ENCODE measurements at regions not wholly inside any gene's neighbourhood (a gene's known extent, or its start where the extent isn't known, plus 50 kb on each side); places are given as distances from the start of the nearest gene placed in this dataset.

DNA sequence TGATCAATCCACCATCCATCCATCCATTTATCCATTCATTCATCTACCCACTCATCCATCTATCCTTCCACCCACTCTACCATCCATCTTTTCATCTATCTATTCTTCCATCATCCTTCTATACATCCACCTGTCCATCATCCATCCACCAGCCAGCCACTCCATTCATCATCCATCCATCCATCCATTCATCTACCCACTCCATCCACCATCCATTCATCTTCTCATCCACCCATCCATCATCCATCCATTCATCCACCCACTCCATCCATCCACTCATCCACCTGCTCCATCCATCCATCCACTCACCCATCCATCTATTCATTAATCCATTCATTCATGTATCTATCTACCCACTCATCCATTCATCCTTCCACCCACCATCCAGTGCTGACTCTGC is 127.9 kb upstream of the TMPRSS2 start:
- Mint-ChIP-seq H3K27me3 (ENCODE audit: insufficient read depth) (peaks cover 20% of the 10 kb centered on the region), H3K36me3 (ENCODE audit: low read depth) (no peaks in the 10 kb centered on the region), H3K4me1 (peaks cover 10% of the 10 kb centered on the region), H3K27ac (no peak overlapping the region), H3K9me3 (peaks cover 3% of the 10 kb centered on the region), H3K4me3 (no peak overlapping the region)
- Histone ChIP-seq H3K9me3 (ENCODE audit: control insufficient read depth, low read length) (no peaks in the 10 kb centered on the region), H3K27me3 (ENCODE audit: control insufficient read depth, insufficient read depth, low read length, poor library complexity, severe bottlenecking) (no peaks in the 10 kb centered on the region), H3K36me3 (ENCODE audit: control insufficient read depth, insufficient read depth, low read length) (no peaks in the 10 kb centered on the region), H3K27ac (ENCODE audit: low read depth, low read length) (no peak overlapping the region), H3K4me1 (ENCODE audit: control insufficient read depth, insufficient read depth, low read length) (peaks cover under 1% of the 10 kb centered on the region), H3K9ac (ENCODE audit: extremely low read depth, low read length, poor library complexity, severe bottlenecking) (no peak overlapping the region), H3K4me3 (ENCODE audit: low read length) (no peak overlapping the region)
- no peak for DNase-seq
- no peak for TF ChIP-seq CTCF (conservative IDR thresholded peaks at IDR 0.05)

DNA sequence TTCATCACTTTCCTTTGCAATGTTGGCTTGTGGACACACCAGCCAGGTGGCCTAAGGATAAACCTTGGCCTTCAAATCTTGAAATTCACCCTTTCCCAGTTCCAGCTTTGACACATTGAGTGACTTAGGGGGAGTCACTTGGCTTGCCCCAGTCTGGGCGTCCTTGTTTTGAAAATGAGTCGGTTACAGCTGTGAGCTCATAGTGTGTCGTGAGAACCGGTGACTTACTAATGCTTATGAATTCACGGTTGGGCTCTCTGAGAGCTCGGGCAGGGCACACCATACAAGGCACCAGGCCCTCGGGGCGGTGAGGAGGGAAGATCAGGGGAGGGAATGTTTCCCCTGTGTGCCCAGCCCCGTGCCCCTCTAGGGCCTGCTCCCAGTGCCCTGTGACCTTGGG is 126.9 kb upstream of the TMPRSS2 start:
- Mint-ChIP-seq H3K36me3 (ENCODE audit: low read depth) (no peaks in the 10 kb centered on the region), H3K27ac (no peak overlapping the region), H3K4me1 (peaks cover 4% of the 10 kb centered on the region), H3K27me3 (ENCODE audit: insufficient read depth) (peaks cover 18% of the 10 kb centered on the region), H3K4me3 (no peak overlapping the region), H3K9me3 (peaks cover 11% of the 10 kb centered on the region)
- 90 to 100% methylated on average over 4 to 9 of the region's 9 CpGs for WGBS, 2 experiments (ENCODE audit: insufficient coverage in 1 of 2, insufficient read length in 1 of 2)
- Histone ChIP-seq H3K27ac (ENCODE audit: low read depth, low read length) (no peak overlapping the region), H3K27me3 (ENCODE audit: control insufficient read depth, insufficient read depth, low read length, poor library complexity, severe bottlenecking) (no peaks in the 10 kb centered on the region), H3K36me3 (ENCODE audit: control insufficient read depth, insufficient read depth, low read length) (no peaks in the 10 kb centered on the region), H3K4me3 (ENCODE audit: low read length) (no peak overlapping the region), H3K9ac (ENCODE audit: extremely low read depth, low read length, poor library complexity, severe bottlenecking) (no peak overlapping the region), H3K9me3 (ENCODE audit: control insufficient read depth, low read length) (no peaks in the 10 kb centered on the region), H3K4me1 (ENCODE audit: control insufficient read depth, insufficient read depth, low read length) (no peaks in the 10 kb centered on the region)
- no peak for TF ChIP-seq CTCF (conservative IDR thresholded peaks at IDR 0.05)
- DNase-seq, result no peak

DNA sequence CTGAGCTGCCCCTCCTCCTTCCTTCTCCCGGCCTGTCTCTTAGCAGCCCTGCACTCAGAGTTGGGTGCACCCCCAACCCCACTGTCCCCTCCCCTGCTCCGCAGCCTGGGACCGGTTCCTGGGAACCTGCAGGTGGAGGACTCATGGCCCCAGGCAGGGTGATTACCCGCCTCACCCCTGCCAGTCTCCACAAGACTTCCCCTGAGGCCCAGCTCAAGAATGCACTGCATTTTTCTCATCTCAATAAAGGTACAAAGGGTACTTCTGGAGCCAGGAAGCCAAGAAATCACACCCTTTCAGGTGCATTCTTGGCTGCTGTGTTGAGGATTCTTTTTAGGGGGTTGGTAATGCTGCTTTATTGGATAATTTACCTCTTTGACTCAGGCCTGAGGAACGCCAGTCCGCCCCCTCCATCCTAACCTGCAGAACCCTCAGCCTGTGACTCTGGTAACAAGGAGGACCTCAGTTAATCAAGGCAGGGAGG is 126.3 kb upstream of the TMPRSS2 start:
- Mint-ChIP-seq H3K4me1 (no peaks in the 10 kb centered on the region), H3K27ac (no peak overlapping the region), H3K4me3 (no peak overlapping the region), H3K27me3 (ENCODE audit: insufficient read depth) (peaks cover 14% of the 10 kb centered on the region), H3K36me3 (ENCODE audit: low read depth) (no peaks in the 10 kb centered on the region), H3K9me3 (peaks cover 17% of the 10 kb centered on the region)
- H3K27ac ChIP-seq (ENCODE audit: low read depth, low read length), result no peak overlapping the region
- no peak for DNase-seq
- H3K9me3 ChIP-seq (ENCODE audit: control insufficient read depth, low read length), result peaks cover 5% of the 10 kb centered on the region
- TF ChIP-seq CTCF (conservative IDR thresholded peaks at IDR 0.05), result no peak
- H3K9ac ChIP-seq (ENCODE audit: extremely low read depth, low read length, poor library complexity, severe bottlenecking), result no peak overlapping the region
- H3K4me3 ChIP-seq (ENCODE audit: low read length), result no peak overlapping the region
- WGBS, 2 experiments (ENCODE audit: insufficient coverage in 1 of 2, insufficient read length in 1 of 2), result 92% methylated on average over 6 of the region's 6 CpGs; no CpG with 5 or more reads in 1 of the 2 experiments
- no peaks in the 10 kb centered on the region for H3K36me3 ChIP-seq (ENCODE audit: control insufficient read depth, insufficient read depth, low read length)
- no peaks in the 10 kb centered on the region for H3K27me3 ChIP-seq (ENCODE audit: control insufficient read depth, insufficient read depth, low read length, poor library complexity, severe bottlenecking)
- H3K4me1 ChIP-seq (ENCODE audit: control insufficient read depth, insufficient read depth, low read length), result no peaks in the 10 kb centered on the region
